Skeletal muscle tissue (tissue), 3 donors: ENCODE measurements at regions not wholly inside any gene's neighbourhood (a gene's known extent, or its start where the extent isn't known, plus 50 kb on each side); places are given as distances from the start of the nearest gene placed in this dataset.

Source experiments
- H3K27ac ChIP-seq: one replicate; pipeline ENCODE4 v1.7.0; 2013; ENCODE audit warnings: mild to moderate bottlenecking, low read depth, low read length, inconsistent platforms
- H3K27me3 ChIP-seq, 3 donors: one replicate each; pipeline ENCODE4 v1.7.0; 2013; ENCODE audit warnings: low read length in 3 of 3; ENCODE audit not compliant: control insufficient read depth in 3 of 3, insufficient read depth in 3 of 3
- H3K36me3 ChIP-seq, 3 donors: one replicate each; pipeline ENCODE4 v1.7.0; 2013; ENCODE audit warnings: low read length in 3 of 3; ENCODE audit not compliant: control insufficient read depth in 3 of 3, insufficient read depth in 3 of 3
- H3K4me1 ChIP-seq, 3 donors: one replicate each; pipeline ENCODE4 v1.7.0; 2013; ENCODE audit warnings: low read length in 3 of 3, mild to moderate bottlenecking in 3 of 3; ENCODE audit not compliant: control insufficient read depth in 3 of 3, insufficient read depth in 3 of 3
- H3K4me3 ChIP-seq, 3 donors: one replicate each; pipeline ENCODE4 v1.7.0; 2013; ENCODE audit warnings: low read length in 3 of 3
- H3K9ac ChIP-seq, 3 donors: one replicate each; pipeline ENCODE4 v1.7.0; 2013; ENCODE audit warnings: low read length in 3 of 3, mild to moderate bottlenecking in 3 of 3, moderate library complexity in 2 of 3, low read depth in 1 of 3
- H3K9me3 ChIP-seq, 3 donors: one replicate each; pipeline ENCODE4 v1.7.0; 2013; ENCODE audit warnings: low read length in 3 of 3; ENCODE audit not compliant: control insufficient read depth in 3 of 3
- donor health status: Osteomylitis.

DNA sequence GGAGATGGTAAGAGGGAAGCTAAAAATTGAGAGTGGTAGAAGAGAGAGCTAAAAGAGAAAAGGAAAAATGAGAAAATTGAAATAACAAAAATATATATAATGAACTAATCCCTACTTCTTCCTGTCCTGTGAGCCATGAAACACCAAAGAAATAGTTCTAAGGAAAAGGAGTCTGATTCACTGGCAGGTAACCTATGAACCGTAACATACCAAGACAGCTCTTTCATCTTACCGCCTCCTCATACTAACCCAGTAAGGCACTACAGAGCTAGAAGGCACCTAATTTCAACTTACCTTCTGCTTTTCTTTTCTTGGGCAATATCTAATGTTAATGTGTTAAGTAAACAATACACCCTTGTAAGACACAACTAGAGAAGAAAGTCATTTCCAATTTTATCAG, 297.7 kb upstream of the DIAPH2 start:
- no peak overlapping the region for H3K9ac ChIP-seq
- no peaks in the 10 kb centered on the region for H3K4me1 ChIP-seq
- H3K36me3 ChIP-seq: no peaks in the 10 kb centered on the region
- H3K27me3 ChIP-seq: no peaks in the 10 kb centered on the region
- H3K27ac ChIP-seq: no peak overlapping the region
- no peaks in the 10 kb centered on the region for H3K9me3 ChIP-seq
- H3K4me3 ChIP-seq: no peak overlapping the region

DNA sequence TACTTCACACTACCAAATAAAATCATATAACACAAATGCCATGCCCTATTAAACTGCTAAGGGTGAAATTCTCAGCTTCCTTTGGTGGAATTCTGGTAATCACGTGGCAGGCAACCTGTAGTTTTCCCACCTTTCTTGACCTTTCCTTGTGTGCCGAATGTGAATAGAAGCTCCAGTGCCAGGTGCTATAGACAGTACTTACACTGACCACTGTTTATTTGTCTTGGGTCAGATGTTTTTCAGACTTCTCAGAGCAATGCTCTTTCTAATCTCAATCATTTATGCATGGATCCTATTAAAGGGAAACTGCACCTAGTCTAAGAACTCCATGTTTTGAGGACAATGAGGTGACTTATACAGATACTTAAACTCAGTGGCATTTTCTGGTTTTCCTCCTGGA, 296.8 kb upstream of the DIAPH2 start:
- Histone ChIP-seq H3K36me3 (no peaks in the 10 kb centered on the region), H3K9ac (no peak overlapping the region), H3K4me3 (no peak overlapping the region), H3K27me3 (no peaks in the 10 kb centered on the region), H3K4me1 (no peaks in the 10 kb centered on the region), H3K9me3 (no peaks in the 10 kb centered on the region), H3K27ac (no peak overlapping the region)

DNA sequence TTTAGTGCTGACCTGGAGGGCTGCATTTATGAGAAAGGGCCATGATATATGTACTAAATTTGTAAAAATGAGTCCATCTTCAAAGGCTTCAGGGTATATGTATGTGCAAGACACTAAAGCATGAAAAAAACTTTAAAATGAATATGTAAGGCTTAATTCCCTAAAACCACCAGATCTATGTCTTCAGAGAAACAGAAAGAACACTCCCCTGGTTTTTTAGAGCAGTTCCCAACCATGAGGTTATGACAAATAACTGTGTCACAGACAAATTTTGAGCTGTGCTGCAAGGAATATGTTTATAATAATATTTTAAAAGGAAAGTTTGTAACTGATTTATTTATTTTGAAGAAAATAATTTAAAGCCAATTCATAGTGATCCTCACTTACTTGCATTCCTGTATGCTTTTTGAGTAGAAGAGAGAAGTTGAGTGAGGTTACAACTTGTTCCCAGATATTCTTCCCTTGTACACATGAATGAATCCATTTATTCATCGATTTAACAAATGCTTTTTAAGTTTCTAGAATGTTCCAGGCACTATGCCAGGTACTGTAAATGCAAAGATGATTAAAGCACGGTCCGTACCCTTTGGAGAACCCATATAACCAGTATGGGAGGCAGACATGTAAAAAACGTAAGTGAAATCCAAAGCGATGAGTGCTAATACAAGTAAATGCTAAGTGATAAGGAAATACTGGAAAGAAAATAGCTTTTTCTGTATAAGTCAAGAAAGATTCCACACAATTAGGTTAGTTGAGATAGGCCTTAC, 295.2 kb upstream of the DIAPH2 start:
- Histone ChIP-seq H3K4me1 (no peaks in the 10 kb centered on the region), H3K36me3 (no peaks in the 10 kb centered on the region), H3K9ac (no peak overlapping the region), H3K4me3 (no peak overlapping the region), H3K9me3 (no peaks in the 10 kb centered on the region), H3K27me3 (no peaks in the 10 kb centered on the region), H3K27ac (no peak overlapping the region)

DNA sequence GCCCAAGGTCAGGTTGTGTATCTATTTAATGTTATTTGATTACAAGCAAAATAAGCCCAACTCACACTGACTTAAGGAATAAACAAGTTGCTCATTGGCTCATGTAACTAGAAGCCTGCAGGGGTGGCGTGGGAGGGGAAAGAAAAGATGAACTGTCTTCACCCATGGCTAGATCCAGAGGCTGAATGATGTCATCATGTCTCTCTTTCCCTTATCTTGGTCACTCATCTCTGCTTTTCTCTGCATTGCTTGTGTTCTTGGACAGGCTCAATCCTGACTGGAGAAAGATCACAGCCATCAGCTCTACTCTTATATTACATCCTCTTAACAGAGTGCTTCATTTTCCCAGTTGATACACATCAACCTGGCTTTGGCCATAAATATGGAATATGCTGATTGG, 290.0 kb upstream of the DIAPH2 start:
- Histone ChIP-seq H3K4me1 (no peaks in the 10 kb centered on the region), H3K27ac (no peak overlapping the region), H3K9ac (no peak overlapping the region), H3K4me3 (no peak overlapping the region), H3K9me3 (no peaks in the 10 kb centered on the region), H3K36me3 (no peaks in the 10 kb centered on the region), H3K27me3 (no peaks in the 10 kb centered on the region)

GRCh38 chrX:96403446-96403845, 281.2 kb upstream of the DIAPH2 start:
- H3K27ac ChIP-seq: no peak overlapping the region
- no peak overlapping the region for H3K4me3 ChIP-seq
- H3K27me3 ChIP-seq: no peaks in the 10 kb centered on the region
- no peak overlapping the region for H3K9ac ChIP-seq
- no peaks in the 10 kb centered on the region for H3K9me3 ChIP-seq
- no peaks in the 10 kb centered on the region for H3K36me3 ChIP-seq
- no peaks in the 10 kb centered on the region for H3K4me1 ChIP-seq

DNA sequence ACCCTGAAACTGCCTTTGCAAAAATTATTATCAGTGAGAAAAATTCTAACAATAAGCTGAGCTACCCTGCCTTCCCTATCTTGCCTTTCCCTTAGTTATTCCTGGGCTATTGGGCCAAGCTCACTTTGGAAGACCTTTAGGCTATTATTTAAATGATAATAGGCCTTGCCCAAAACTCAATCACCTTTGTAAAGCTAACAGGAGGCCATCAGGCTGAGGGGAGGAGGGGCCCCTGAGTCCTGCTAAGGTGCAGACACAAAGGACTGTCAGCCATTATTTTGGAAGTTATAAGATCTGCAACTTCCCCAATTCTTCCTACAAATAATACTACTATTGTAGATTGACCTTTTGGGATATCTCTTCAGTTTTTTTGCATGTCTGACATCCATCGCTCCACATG, 278.8 kb upstream of the DIAPH2 start:
- H3K4me1 ChIP-seq: no peaks in the 10 kb centered on the region
- no peak overlapping the region for H3K27ac ChIP-seq
- H3K9me3 ChIP-seq: no peaks in the 10 kb centered on the region
- H3K36me3 ChIP-seq: no peaks in the 10 kb centered on the region
- no peak overlapping the region for H3K9ac ChIP-seq
- no peaks in the 10 kb centered on the region for H3K27me3 ChIP-seq
- no peak overlapping the region for H3K4me3 ChIP-seq

- no peaks in the 10 kb centered on the region for H3K4me1 ChIP-seq
- no peak overlapping the region for H3K4me3 ChIP-seq
- H3K36me3 ChIP-seq: no peaks in the 10 kb centered on the region
- no peak overlapping the region for H3K27ac ChIP-seq
- no peak overlapping the region for H3K9ac ChIP-seq
- no peaks in the 10 kb centered on the region for H3K9me3 ChIP-seq
- H3K27me3 ChIP-seq: no peaks in the 10 kb centered on the region
These were observed 277.6 kb upstream of the DIAPH2 start for GRCh38 chrX:96407072-96407471.

GRCh38 chrX:96407501-96407900, 277.1 kb upstream of the DIAPH2 start:
- H3K27me3 ChIP-seq: no peaks in the 10 kb centered on the region
- no peaks in the 10 kb centered on the region for H3K36me3 ChIP-seq
- no peaks in the 10 kb centered on the region for H3K9me3 ChIP-seq
- H3K27ac ChIP-seq: no peak overlapping the region
- no peak overlapping the region for H3K9ac ChIP-seq
- H3K4me3 ChIP-seq: no peak overlapping the region
- H3K4me1 ChIP-seq: no peaks in the 10 kb centered on the region

DNA sequence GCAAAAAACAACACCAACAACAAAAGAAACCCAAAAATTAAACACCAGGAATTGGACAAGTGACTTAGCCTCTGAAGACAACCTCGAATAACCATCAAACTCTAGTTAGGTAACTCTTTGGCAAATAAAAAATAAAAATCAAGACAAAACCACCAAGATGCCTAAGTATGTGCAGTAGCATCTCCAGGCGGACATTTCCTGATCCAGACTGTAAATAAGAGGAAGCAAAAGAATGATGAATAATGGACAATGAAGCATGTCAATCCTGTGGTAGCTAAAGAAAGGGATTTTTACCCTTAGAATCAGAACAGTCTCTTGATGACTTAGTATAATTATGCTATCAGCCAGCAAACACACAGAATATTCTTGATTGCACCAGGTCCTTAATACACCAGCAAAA, 276.7 kb upstream of the DIAPH2 start:
- Histone ChIP-seq H3K27me3 (no peaks in the 10 kb centered on the region), H3K4me3 (no peak overlapping the region), H3K27ac (no peak overlapping the region), H3K4me1 (no peaks in the 10 kb centered on the region), H3K9me3 (no peaks in the 10 kb centered on the region), H3K9ac (no peak overlapping the region), H3K36me3 (no peaks in the 10 kb centered on the region)

DNA sequence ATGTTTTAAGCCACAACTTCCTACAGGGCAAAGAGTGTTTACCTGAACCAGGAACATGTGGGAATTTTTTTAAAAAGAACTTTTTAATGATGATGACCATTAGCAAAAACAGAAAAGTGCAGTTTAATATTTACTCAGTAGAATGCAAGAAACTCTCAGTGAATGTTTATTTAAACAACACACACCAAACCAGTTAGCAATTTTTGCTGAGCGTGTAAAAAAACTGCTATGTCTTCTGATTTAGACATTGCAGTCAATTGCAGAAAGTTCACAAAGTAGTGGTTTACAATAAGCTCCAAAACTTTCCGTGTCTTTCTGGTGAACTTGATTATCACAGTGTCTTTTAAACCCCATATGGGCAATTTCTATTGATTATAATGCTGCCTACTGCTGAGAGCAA, 273.7 kb upstream of the DIAPH2 start:
- Histone ChIP-seq H3K9ac (no peak overlapping the region), H3K9me3 (no peaks in the 10 kb centered on the region), H3K27ac (no peak overlapping the region), H3K36me3 (no peaks in the 10 kb centered on the region), H3K4me1 (no peaks in the 10 kb centered on the region), H3K4me3 (no peak overlapping the region), H3K27me3 (no peaks in the 10 kb centered on the region)
